Tibial nerve (tissue), 3 donors: ENCODE measurements at regions not wholly inside any gene's neighbourhood (a gene's known extent, or its start where the extent isn't known, plus 50 kb on each side); places are given as distances from the start of the nearest gene placed in this dataset.

Experiments used
- POLR2A ChIP-seq, 2 donors: fragments of 450-650 bp; IDR thresholded peaks; one replicate each; pipeline ENCODE4 v1.6.1; 2017; ENCODE audit warnings: antibody characterized with exemption in 2 of 2, mild to moderate bottlenecking in 2 of 2, moderate library complexity in 2 of 2
- TF ChIP-seq, protein P1 (sequence below), 5 experiments: fragments of 200-600 bp in 3 of 5; fragments of 450-650 bp in 2 of 5; sonication (generic) in 3 of 5; IDR thresholded peaks; one replicate each; pipeline ENCODE4 v1.5.1; 2016 to 2019; ENCODE audit warnings: antibody characterized with exemption in 5 of 5, mild to moderate bottlenecking in 3 of 5, moderate library complexity in 2 of 5

DNA sequence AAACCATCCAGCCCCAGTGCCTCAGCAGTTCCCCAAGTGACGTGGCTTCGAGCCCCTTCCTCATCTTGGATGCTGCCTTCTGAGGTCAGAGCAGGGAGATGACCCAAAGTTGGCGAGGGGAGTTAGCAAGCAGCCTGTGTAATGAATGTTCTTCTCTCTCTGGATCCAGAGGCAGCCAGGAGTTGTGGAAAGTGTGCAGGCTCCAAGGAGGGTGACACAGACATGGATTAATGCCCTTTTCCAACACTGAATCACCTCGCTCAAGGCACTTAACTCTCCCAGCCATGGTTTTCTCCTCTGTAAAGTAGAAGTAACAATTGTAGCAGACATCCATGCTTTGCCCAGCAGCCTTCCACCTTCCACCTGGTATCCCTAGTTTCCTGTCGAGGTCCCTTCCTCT is 64.6 kb upstream of the HAND1 start:
- no peak for TF ChIP-seq POLR2A (IDR thresholded peaks at IDR 0.05)
- TF ChIP-seq, protein P1, sequence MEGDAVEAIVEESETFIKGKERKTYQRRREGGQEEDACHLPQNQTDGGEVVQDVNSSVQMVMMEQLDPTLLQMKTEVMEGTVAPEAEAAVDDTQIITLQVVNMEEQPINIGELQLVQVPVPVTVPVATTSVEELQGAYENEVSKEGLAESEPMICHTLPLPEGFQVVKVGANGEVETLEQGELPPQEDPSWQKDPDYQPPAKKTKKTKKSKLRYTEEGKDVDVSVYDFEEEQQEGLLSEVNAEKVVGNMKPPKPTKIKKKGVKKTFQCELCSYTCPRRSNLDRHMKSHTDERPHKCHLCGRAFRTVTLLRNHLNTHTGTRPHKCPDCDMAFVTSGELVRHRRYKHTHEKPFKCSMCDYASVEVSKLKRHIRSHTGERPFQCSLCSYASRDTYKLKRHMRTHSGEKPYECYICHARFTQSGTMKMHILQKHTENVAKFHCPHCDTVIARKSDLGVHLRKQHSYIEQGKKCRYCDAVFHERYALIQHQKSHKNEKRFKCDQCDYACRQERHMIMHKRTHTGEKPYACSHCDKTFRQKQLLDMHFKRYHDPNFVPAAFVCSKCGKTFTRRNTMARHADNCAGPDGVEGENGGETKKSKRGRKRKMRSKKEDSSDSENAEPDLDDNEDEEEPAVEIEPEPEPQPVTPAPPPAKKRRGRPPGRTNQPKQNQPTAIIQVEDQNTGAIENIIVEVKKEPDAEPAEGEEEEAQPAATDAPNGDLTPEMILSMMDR (IDR thresholded peaks at IDR 0.05), result no peak
